ENCODE measurements at regions not wholly inside any gene's neighbourhood (a gene's known extent, or its start where the extent isn't known, plus 50 kb on each side); places are given as distances from the start of the nearest gene placed in this dataset.
A peak's percentile ranks its signal among the peaks of the same experiment; 100 is the strongest.

- DNase-seq = no peak
Observed at GRCh38 chr2:47264686-47265085, 88.4 kb upstream of the CALM2 start.

- DNase-seq = no peak
Observed at GRCh38 chr2:47264143-47264542, 87.8 kb upstream of the CALM2 start.

- DNase-seq = no peak
Observed at GRCh38 chr2:47262657-47263056, 86.3 kb upstream of the CALM2 start.

- DNase-seq = no peak
Observed at GRCh38 chr2:47260971-47261370, 84.7 kb upstream of the CALM2 start.

- no peak for DNase-seq
Observed at GRCh38 chr2:47259829-47260228, 83.5 kb upstream of the CALM2 start.

GRCh38 chr2:47257946-47258348, 81.6 kb upstream of the CALM2 start:
- DNase-seq = no peak

GRCh38 chr2:47256416-47257087, 80.2 kb upstream of the CALM2 start:
- no peak for DNase-seq

- no peak for DNase-seq
Observed at GRCh38 chr2:47255794-47256193, 79.5 kb upstream of the CALM2 start.

- DNase-seq = no peak
Observed at GRCh38 chr2:47254464-47254863, 78.2 kb upstream of the CALM2 start.

- DNase-seq = no peak
Observed at GRCh38 chr2:47253447-47253846, 77.1 kb upstream of the CALM2 start.

GRCh38 chr2:47251404-47251675, 75.0 kb upstream of the CALM2 start:
- no peak for DNase-seq

- peak; percentile 36 for DNase-seq
Observed at GRCh38 chr2:47250586-47251403, 74.5 kb upstream of the CALM2 start.

GRCh38 chr2:47249931-47250330, 73.6 kb upstream of the CALM2 start:
- DNase-seq = no peak

GRCh38 chr2:47249157-47249900, 73.0 kb upstream of the CALM2 start:
- DNase-seq = peak; percentile 53

GRCh38 chr2:47243596-47244323, 67.4 kb upstream of the CALM2 start:
- DNase-seq = no peak

GRCh38 chr2:47241715-47242114, 65.4 kb upstream of the CALM2 start:
- DNase-seq = no peak

GRCh38 chr2:47239119-47239969, 63.0 kb upstream of the CALM2 start:
- DNase-seq = no peak

- DNase-seq = no peak
Observed at GRCh38 chr2:47238638-47239037, 62.3 kb upstream of the CALM2 start.

GRCh38 chr2:47237375-47238334, 61.3 kb upstream of the CALM2 start:
- DNase-seq = peak; percentile 45

GRCh38 chr2:47236503-47237215, 60.3 kb upstream of the CALM2 start:
- DNase-seq = no peak
